LHCN-M2 (cell line): ENCODE measurements at regions not wholly inside any gene's neighbourhood (a gene's known extent, or its start where the extent isn't known, plus 50 kb on each side); places are given as distances from the start of the nearest gene placed in this dataset.

ENCODE experiments used
- DNase-seq: peaks from one replicate; pipeline ENCODE4 v3.0.0-alpha.2; 2012; ENCODE audit warnings: low read depth

DNA sequence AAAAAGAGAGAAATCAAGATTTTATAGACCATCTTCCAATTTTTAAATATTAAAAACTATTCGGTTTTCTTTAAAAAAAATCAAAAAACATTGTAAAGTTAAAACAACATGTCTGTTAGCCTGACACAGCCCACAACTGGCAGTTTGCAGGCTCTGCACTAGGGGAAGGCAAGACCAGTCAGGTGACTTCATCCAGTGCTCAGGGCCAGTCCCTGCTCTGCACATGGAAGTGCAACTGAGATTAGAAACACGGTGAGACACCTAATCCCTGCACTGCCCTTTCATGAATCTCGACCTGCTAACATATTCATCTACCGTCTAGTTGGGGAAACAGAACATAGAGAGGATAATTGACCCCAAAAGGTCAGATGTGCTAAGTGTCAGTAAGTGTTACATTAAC lies 135.2 kb downstream of the BARD1 start:
- no peak for DNase-seq

DNA sequence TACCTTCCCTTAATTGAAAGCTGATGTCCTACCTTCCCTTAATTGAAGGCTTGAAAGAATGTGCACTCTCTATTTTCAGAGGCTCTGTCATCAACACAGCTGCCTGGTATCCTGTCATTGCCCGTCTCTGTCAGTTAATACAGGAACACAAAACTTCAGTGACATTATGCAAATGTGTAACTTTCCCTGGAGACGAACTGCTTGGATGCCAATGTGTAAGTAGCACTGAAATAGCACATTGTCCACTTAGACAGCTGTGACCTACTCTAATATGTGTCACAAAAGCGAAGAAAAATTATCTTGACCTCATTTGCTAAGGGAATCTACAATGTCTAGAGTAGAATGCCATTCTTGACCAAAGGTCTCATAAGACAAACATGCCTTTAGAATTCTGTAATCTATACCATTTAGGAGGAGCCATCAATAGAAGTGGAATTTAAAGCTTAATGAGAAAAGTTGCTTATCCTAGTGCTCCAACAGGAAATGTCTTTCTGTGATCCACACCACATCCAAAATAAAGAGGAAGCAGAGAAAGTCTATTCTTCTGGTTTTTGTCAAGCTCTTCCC lies 138.1 kb downstream of the BARD1 start:
- no peak for DNase-seq

DNA sequence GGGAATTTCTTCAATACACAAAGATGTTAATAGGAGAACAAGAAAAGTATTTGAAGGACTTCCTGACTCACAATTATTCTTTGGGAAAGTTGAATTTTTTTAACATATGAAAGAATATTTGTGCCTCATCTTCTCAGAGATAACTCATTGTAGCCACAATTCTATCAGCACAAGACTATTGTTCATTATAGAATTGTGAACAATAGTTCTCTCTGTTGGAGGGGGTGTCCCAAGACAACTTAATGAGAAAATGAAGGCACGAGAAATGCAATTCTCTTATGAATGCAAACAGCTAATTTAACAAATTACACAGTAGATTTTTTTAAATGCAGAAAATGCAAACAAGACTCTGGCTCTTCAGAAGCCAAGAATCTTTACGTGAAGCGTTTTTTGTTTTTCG lies 157.0 kb downstream of the BARD1 start:
- DNase-seq = no peak

DNA sequence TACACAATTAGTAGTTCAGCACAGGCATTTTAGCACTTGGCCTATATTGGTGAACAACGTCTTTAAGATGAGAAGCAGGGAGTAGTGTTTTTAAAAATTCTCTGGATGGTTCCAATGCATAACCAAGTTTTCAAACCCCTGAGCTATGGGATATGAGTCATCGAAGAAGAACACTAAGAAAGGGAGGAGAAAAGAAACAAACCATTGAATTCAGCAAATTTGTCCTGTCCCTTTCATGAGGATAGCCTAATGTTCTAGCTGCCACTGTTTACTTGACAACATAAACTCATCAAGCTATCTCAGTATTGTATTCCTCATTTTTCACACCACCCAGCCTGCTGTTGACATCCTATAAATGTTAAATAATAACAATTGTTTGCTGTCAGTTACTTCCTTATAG lies 158.0 kb downstream of the BARD1 start:
- DNase-seq = peak; percentile 37

DNA sequence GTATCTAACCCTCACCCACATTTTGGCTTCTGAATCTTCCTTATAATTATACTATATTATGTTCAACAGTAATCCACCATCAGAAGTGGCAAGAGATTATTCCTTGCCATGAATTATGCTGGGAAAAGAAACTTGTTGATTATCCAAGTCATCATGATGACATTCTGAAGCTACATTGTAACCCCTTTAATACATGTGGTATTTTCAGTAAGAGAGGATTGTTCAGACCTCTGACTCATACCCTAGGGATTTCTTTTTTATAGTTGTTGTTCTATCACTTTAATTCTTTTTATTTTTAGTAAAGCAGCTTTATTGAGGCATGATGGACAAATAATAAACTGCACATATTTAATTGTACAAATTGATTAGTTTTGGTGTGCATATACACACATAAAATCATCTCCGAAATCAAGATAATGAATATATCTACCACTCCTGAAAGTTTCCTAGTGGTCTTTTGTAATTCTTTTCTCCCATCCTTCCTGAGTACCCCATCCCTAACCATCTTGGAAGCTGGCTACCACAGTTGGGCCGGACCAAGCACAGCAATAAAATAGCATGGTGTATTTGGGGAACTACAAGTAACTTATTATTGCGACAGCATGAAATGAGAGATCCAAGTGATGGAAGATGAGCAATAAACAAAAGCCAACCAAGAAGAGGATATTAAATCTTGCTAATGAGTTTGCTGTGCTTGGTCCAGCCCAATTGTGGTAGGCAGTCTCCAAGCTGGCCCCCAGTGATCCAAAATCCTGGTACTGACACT lies 159.9 kb downstream of the BARD1 start:
- DNase-seq = peak; percentile 78

DNA sequence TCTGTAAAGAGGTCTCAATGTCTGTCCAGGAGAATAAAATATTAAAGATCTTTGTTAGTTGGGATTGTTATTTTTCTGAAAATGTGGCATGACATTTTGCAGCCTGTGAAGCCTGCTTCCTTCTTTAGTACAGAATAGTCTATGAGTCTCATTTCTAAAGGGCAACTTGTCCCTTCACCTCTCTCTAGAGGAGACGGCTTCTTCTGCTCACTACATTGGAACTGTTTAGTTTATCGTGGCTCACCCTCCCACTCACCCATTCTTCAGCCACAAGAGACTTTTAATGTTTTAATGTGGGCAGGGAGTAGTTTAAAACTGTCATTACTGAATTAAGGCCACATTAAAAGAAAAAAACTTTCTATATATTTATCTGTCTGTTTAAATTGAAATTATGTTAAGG lies 161.0 kb downstream of the BARD1 start:
- no peak for DNase-seq

DNA sequence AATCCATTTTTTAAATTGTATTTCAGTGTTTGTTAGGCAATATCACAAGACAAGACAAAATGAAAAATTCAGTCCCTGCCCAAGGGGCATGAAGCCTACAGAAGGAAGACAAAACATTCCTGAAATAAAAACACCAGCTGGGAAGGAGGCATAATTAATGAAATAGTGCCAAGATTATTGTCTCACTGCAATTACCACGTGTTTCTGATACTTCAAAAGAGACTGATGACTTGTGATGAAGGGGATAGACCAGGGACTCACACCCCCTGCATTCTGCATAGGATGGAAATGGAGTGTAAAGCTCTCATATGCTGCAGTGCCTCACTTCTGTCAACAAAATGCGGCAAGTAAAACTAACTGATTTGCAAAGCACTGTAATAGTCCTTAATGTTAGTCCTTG lies 178.1 kb downstream of the BARD1 start:
- no peak for DNase-seq

DNA sequence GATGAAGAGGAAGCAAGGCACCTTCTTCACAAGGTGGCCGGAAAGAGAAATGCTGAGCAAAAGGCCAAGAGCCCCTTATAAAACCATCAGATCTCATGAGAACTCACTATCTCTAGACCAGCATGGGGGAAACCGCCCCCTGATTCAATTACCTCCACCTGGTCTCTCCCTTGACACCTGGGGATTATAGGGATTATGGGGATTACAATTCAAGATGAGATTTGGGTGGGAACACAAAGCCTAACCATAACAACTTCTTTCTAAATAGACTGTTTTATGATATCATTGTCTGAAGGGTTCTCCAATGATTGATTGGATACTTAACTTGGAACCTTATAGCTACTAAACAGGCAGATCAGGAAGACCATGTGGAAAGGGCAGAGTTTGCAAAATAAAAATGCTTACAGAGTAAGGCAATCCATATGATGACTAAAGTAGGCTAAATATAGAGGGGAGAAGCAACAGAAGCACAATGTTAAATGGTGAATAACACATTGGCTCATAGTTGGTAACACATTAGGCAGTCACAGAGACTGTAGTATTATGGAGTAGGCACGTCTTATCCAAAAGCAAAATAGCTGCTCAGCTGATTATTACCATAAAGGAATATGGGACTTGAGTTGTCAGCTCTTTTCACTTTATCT lies 179.0 kb downstream of the BARD1 start:
- DNase-seq = peak; percentile 17

DNA sequence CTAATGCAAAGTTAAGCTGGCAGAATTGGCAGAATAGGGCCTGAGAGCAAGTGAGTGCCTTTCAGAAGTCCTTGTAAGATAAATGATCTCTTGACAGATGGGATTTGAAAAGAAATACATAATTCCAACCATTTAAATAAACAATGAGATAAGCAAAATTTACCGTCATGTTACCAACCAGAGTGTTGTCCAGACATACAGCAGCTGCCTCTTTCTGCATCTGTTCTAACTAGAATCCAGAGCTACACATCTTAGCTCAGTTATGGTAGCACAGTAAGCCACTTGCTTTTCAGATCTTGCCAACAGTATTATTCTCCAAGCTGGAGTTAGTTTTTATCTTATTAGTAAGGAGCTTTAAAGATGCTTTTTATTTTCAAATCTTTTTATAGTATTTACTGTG lies 179.6 kb downstream of the BARD1 start:
- DNase-seq = no peak
